ENCODE measurements at regions not wholly inside any gene's neighbourhood (a gene's known extent, or its start where the extent isn't known, plus 50 kb on each side); places are given as distances from the start of the nearest gene placed in this dataset.

- TF ChIP-seq, protein P1, sequence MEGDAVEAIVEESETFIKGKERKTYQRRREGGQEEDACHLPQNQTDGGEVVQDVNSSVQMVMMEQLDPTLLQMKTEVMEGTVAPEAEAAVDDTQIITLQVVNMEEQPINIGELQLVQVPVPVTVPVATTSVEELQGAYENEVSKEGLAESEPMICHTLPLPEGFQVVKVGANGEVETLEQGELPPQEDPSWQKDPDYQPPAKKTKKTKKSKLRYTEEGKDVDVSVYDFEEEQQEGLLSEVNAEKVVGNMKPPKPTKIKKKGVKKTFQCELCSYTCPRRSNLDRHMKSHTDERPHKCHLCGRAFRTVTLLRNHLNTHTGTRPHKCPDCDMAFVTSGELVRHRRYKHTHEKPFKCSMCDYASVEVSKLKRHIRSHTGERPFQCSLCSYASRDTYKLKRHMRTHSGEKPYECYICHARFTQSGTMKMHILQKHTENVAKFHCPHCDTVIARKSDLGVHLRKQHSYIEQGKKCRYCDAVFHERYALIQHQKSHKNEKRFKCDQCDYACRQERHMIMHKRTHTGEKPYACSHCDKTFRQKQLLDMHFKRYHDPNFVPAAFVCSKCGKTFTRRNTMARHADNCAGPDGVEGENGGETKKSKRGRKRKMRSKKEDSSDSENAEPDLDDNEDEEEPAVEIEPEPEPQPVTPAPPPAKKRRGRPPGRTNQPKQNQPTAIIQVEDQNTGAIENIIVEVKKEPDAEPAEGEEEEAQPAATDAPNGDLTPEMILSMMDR (IDR thresholded peaks at IDR 0.05), result no peak
- no peak for TF ChIP-seq POLR2A (IDR thresholded peaks at IDR 0.05)
These were observed 262.9 kb upstream of the SDK2 start for GRCh38 chr17:73906896-73907870.

All from uterus (tissue), 2 donors.